ENCODE measurements at regions not wholly inside any gene's neighbourhood (a gene's known extent, or its start where the extent isn't known, plus 50 kb on each side); places are given as distances from the start of the nearest gene placed in this dataset.
"Not testable (repeated sequence)": the region's sequence is repeated elsewhere in the genome, so short reads cannot be mapped to it uniquely, and the experiment has no call there.

DNA sequence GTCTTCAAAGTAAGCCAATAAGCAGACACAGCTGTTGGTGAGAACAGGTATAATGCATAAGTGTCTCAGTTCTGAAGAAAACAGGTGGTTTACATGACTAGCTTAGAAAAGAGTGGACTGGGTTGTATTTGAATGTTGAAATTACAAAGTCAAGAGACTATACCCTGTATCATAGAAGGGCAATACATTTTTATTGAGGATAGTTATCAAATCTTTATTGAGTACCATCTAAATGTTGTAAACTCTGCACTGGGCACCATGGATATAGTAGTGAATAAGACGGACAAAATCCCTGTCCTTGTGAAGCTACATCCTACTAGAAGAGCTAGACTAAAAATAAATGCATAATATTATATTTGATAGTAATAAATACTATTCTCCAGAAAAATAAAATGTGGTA, 88.5 kb upstream of the CDC42EP3 start:
- not testable (repeated sequence) for DNase-seq

DNA sequence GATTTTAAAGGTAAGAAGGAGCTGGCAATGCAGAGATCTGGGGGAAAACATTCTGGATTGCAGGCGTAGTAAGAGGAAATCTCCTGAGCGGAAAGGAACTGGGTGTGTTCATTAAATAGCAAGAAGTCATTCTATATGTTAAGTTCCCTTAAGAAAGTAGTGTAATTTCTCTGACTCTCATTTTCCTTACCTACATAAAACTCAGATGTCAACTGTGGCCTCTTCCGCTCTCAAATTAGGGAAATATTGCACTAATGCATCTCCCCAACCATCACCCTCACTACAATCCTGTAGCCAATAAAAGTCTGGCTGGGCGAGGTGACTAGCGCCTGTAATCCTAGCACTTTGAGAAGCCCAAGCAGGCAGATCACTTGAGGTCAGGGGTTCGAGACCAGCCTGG, 89.0 kb upstream of the CDC42EP3 start:
- no peak for DNase-seq

GRCh38 chr2:37762281-37762680, 90.8 kb upstream of the CDC42EP3 start:
- DNase-seq = not testable (repeated sequence)

GRCh38 chr2:37764739-37765138, 93.3 kb upstream of the CDC42EP3 start:
- DNase-seq = no peak

- no peak for DNase-seq
These were observed 94.7 kb upstream of the CDC42EP3 start for GRCh38 chr2:37766106-37766505.

- DNase-seq = no peak
These were observed 95.6 kb upstream of the CDC42EP3 start for GRCh38 chr2:37767046-37767445.

DNA sequence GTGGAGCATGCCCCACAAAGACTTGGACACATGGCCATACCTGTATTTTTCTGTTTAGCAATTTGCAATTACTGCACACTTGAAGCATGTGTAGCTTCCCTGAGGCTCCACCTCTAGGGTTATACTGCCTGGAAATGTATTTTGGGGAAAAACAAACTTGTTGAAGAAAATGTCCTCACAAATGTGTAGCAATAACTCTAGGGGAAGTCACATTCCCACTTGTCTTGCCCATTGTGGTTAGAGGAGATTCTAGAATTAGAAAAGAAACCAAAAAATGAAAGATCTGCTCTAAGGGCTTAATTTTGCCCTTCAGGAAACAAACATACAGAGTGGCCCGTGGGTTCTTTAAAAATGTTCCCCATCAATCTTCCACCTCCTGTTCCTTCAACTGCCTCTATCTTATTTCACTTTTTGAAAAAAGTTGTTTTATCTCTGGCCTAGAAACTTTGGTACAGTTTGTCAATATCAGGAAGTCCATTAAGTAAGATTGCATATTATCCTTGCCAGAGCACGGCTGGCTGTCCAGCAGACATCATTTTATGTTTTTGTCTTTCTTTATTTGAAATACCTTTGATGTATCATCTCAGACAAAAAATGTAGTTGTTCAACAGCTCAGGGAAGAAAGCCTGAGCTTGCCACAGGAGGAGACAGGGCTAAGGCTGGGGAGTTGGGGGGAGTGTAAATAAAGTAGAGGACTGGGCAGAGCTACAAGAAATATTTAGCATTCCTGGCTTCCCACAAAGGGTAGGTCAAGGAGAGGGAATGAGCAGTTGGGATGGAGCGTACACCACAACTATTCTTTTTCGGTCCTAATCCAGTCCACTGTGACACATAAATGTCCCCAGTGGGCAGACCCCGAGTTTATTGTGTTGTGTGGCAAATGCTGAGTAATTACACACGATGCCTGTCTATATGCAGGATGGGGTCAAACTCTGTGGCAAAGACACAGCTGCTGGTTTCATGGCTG, 96.8 kb upstream of the CDC42EP3 start:
- no peak for DNase-seq

GRCh38 chr2:37769551-37769950, 98.1 kb upstream of the CDC42EP3 start:
- no peak for DNase-seq

DNA sequence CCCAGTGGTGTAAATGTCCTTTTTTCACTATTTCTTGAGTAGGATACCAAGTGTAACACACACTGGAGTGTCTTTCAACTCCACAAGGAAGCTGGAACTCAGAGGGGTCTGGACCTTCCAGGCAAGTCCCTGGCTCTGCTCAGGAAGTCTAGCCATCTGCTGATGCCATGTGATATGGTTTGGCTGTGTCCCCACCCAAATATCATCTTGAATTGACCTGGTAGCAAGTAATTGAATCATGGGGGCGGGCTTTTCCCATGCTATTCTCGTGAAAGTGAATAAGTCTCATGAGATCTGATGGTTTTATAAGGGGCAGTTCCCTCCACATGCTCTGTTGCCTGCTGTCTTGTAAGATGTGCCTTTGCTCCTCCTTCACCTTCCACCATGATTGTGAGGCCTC, 99.4 kb upstream of the CDC42EP3 start:
- no peak for DNase-seq

- no peak for DNase-seq
These were observed 100.2 kb upstream of the CDC42EP3 start for GRCh38 chr2:37771600-37772088.

GRCh38 chr2:37773371-37774130, 102.1 kb upstream of the CDC42EP3 start:
- DNase-seq = peak; percentile 17

DNA sequence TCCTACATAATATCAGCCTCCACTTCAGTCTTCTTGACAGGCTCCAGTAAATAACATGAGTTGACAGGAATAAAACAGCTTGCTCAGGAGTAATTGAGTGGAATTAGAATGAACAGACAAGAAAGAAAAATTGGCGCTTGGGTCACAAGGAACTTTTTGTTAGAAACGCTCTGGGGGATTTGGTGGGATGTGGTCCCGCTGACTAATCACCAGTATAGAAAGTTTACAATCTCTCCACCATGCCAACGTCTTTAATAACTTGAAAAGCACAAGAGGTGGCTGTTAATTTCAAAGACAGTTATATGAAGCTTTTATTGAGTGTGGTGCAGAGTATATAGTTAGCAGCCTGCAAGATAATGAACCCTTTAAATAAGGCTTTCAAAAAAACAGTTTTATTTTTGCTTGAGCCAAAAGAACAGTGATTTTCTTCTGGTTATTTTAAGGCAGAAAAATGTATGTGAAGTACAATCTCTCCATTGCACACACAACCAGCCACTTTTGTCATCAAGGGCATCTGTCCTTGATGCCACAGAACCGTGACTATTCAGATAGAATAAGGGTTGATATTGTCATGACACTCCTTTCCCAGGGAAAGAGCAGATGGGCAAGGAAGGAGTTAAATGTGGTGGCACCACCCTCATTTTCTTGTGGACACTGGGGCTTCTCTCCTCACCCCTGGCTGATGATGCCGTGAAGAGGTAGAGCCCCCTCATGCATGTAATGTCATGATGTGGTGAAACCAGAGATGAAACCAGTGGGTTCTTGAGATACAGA, 102.9 kb upstream of the CDC42EP3 start:
- peak; percentile 22 for DNase-seq

- no peak for DNase-seq
These were observed 103.8 kb upstream of the CDC42EP3 start for GRCh38 chr2:37774976-37775907.

- no peak for DNase-seq
These were observed 104.4 kb upstream of the CDC42EP3 start for GRCh38 chr2:37775908-37776250.

GRCh38 chr2:37776487-37776886, 105.0 kb upstream of the CDC42EP3 start:
- no peak for DNase-seq

DNA sequence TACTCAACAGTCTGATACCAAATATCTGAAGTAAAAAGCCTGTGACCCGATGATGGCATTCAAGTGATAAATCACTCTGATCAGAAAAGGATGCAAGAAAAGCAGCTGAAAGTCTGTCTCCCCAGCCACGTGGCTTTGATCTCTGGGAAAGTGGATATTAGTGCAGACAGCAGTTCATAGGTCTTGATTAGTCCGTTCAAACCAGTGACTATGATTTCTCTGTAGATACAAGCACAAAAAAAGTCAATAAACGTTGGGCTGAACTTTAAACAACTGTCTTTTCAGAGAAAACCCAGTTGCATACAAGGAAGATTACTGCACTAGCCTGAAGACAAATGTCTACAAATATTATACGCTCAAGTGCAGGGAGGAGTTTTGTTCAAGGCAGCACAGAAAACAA, 107.7 kb upstream of the CDC42EP3 start:
- DNase-seq = no peak

DNA sequence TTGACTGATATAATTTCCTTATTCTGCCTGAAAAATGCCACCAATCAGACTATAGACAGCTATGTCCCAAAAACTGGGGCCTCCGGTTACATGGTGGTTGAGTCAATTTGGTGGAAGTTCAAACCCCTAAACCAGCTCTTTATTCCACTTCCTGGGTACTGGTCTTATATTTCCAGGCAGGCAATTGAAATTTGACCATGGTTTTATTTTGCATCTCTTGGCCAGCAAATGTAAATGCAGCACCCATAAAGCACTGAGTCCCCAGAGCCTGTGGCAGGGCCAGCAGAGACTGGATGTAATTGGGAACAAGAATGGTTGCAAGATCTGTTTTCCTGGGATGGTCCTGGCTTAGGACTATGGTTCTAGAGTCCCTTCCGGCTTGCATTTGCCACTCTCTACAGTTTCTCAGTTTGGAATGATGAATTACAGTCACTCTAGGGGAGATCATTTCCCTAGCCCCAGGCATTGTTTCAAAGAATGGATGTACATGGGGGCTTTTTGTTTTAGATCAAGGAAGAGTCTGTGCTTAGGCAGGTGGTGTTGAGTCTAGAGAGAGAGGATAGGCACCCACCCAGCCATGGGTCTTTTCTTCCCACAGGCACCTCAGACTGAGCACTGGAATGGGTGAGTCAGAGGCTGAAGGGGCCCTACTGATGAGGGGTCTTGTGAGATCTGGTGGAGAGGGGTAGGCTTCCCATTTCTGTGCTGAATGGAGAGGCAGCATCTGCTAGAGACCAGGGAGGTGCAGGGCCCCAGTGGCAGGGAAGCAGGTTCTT, 108.4 kb upstream of the CDC42EP3 start:
- DNase-seq = no peak

GRCh38 chr2:37780387-37780676, 108.9 kb upstream of the CDC42EP3 start:
- no peak for DNase-seq

- DNase-seq = no peak
These were observed 109.6 kb upstream of the CDC42EP3 start for GRCh38 chr2:37781028-37781427.

- DNase-seq = no peak
These were observed 110.8 kb upstream of the CDC42EP3 start for GRCh38 chr2:37782155-37782673.

DNA sequence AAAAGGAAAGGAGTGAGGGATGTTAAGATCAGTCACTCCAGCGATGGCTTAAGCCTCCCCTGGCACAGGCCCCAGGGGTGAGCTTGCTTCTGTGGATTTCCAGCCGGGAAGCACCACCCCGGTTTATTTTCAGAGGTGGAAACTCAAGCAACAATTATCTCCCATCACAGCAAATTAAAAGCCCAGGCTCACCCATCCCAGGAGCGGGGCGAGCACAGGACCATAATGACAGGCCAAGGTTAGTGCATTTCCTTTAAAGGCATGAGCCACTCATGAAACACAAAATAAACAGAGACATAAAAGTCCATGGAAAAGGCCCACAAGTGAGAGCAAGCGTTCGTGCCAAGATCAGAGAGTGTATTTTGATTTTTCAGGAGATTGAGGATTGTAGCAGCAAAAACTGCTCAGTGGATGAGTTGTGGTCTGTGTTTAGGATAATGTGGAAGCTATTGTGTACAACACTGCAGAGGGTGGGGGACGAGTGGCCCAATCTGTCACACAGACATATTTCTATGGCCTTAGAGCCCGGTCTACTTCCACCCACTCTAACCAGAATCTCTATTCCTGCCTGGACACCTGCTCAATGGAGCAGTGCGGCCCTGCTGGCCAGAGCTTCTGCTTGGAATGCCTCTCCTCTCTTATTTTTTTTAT, 111.4 kb upstream of the CDC42EP3 start:
- DNase-seq = no peak

All from NCI-H2227 treated with DMSO at 0.1 percent for 48 hours (cell line).